ENCODE measurements at regions not wholly inside any gene's neighbourhood (a gene's known extent, or its start where the extent isn't known, plus 50 kb on each side); places are given as distances from the start of the nearest gene placed in this dataset.

GRCh38 chr10:8242295-8242872 lies 187.9 kb downstream of the GATA3 start:
- TF ChIP-seq EZH2 (IDR thresholded peaks at IDR 0.05; ENCODE audit: low read depth) (no peak), CTCF (conservative IDR thresholded peaks at IDR 0.05) (no peak)
